ENCODE measurements at regions not wholly inside any gene's neighbourhood (a gene's known extent, or its start where the extent isn't known, plus 50 kb on each side); places are given as distances from the start of the nearest gene placed in this dataset.
"Not testable (repeated sequence)": the region's sequence is repeated elsewhere in the genome, so short reads cannot be mapped to it uniquely, and the experiment has no call there.

- DNase-seq: no peak
These were observed 118.7 kb upstream of the SLCO6A1 start for GRCh38 chr5:102617191-102618187.

- DNase-seq: no peak
These were observed 123.5 kb upstream of the SLCO6A1 start for GRCh38 chr5:102622262-102622661.

- no peak for DNase-seq
These were observed 124.7 kb upstream of the SLCO6A1 start for GRCh38 chr5:102623329-102624065.

- DNase-seq: no peak
These were observed 125.6 kb upstream of the SLCO6A1 start for GRCh38 chr5:102624405-102624804.

- no peak for DNase-seq
These were observed 126.7 kb upstream of the SLCO6A1 start for GRCh38 chr5:102625468-102625867.

- no peak for DNase-seq
These were observed 127.1 kb upstream of the SLCO6A1 start for GRCh38 chr5:102625928-102626327.

GRCh38 chr5:102627315-102627714, 127.8 kb upstream of the PAM start:
- no peak for DNase-seq

- no peak for DNase-seq
These were observed 126.5 kb upstream of the PAM start for GRCh38 chr5:102628441-102629175.

- no peak for DNase-seq
These were observed 125.1 kb upstream of the PAM start for GRCh38 chr5:102629827-102630605.

- not testable (repeated sequence) for DNase-seq
These were observed 119.7 kb upstream of the PAM start for GRCh38 chr5:102635399-102635798.

GRCh38 chr5:102638316-102638715, 116.8 kb upstream of the PAM start:
- no peak for DNase-seq

GRCh38 chr5:102638912-102639652, 116.0 kb upstream of the PAM start:
- DNase-seq: no peak

GRCh38 chr5:102649731-102650130, 105.4 kb upstream of the PAM start:
- DNase-seq: no peak

GRCh38 chr5:102651466-102651865, 103.6 kb upstream of the PAM start:
- no peak for DNase-seq

- DNase-seq: no peak
These were observed 100.4 kb upstream of the PAM start for GRCh38 chr5:102654559-102655349.

GRCh38 chr5:102659151-102659550, 96.0 kb upstream of the PAM start:
- DNase-seq: no peak

GRCh38 chr5:102660111-102660510, 95.0 kb upstream of the PAM start:
- no peak for DNase-seq

GRCh38 chr5:102663749-102664530, 91.2 kb upstream of the PAM start:
- DNase-seq: no peak

- DNase-seq: no peak
These were observed 90.3 kb upstream of the PAM start for GRCh38 chr5:102664616-102665335.

All from stimulated activated CD4-positive, alpha-beta T cell treated with anti-CD3 and anti-CD28 coated beads, Interleukin-12 subunit alpha, Interleukin-12 subunit beta, amount 100 ng/mL, for 4 hours (primary cell).